ENCODE measurements at regions not wholly inside any gene's neighbourhood (a gene's known extent, or its start where the extent isn't known, plus 50 kb on each side); places are given as distances from the start of the nearest gene placed in this dataset.
A peak's percentile ranks its signal among the peaks of the same experiment; 100 is the strongest.

DNA sequence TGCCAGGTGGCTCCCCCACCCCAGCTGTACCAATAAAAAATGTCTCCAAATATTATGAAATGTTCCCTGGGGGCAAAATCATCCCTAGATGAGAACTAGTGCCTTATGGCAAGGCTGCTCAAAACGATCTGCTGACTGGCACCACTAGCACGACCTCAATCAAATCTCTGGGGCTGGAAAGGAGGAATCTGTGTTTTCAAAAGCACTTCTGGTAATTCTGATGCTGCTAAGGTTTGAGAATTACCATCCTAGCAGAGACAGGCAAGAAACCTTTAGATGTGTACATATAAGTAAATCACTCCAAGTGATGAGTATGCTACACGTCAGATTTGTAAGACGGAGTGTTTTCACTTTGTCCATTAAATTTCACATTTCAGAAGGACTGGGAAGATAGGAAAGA, 360.1 kb upstream of the THRB start:
- H3K4me3 ChIP-seq (ENCODE audit: low read depth, low read length) = no peak overlapping the region
- no peak overlapping the region for H3K27ac ChIP-seq (ENCODE audit: extremely low read depth, low read depth, low read length)
- POLR2A ChIA-PET = no interaction called here
- no peaks in the 10 kb centered on the region for H3K4me1 ChIP-seq (ENCODE audit: control insufficient read depth, insufficient read depth, low read length)
- TF ChIP-seq YY1 (tag by site-specific recombination; IDR thresholded peaks at IDR 0.05) = no peak
- peak; percentile 92 for TF ChIP-seq ZBTB20 (tag by site-specific recombination; IDR thresholded peaks at IDR 0.05)
- TF ChIP-seq KLF7 (tag by site-specific recombination; IDR thresholded peaks at IDR 0.05; ENCODE audit: borderline replicate concordance) = no peak
- H3K36me3 ChIP-seq (ENCODE audit: control insufficient read depth in 2 of 2, insufficient read depth in 1 of 2, low read length in 2 of 2) = no peaks in the 10 kb centered on the region
- H3K9me3 ChIP-seq (ENCODE audit: control insufficient read depth, insufficient read depth, low read depth, low read length) = no peaks in the 10 kb centered on the region
- CTCF ChIA-PET = no interaction called here

DNA sequence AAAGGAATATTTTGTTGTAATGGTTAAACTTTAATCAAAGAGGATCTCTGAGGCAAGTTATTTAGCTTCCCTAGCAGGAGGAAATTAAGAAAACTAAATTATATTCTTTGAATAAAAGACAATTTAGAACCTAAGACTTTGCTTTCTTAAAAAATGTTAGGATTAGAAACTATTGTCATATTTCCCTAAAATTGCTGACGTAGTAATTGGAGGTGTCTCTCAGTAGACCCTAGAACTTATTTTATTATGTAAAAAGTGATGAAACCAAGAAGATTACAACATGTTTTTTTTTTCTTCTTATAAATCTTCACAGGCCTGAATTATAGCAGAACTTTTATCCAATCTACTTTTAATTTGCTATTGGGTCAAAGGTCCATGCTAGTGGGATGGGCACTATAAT, 363.3 kb upstream of the THRB start:
- CTCF ChIA-PET = no interaction called here
- TF ChIP-seq ZNF473 (tag by site-specific recombination; IDR thresholded peaks at IDR 0.05) = no peak
- TF ChIP-seq GLI2 (tag by site-specific recombination; IDR thresholded peaks at IDR 0.05; ENCODE audit: borderline replicate concordance, low read depth) = no peak
- no peak for TF ChIP-seq ZNF677 (tag by site-specific recombination; IDR thresholded peaks at IDR 0.05)
- TF ChIP-seq, protein P1, sequence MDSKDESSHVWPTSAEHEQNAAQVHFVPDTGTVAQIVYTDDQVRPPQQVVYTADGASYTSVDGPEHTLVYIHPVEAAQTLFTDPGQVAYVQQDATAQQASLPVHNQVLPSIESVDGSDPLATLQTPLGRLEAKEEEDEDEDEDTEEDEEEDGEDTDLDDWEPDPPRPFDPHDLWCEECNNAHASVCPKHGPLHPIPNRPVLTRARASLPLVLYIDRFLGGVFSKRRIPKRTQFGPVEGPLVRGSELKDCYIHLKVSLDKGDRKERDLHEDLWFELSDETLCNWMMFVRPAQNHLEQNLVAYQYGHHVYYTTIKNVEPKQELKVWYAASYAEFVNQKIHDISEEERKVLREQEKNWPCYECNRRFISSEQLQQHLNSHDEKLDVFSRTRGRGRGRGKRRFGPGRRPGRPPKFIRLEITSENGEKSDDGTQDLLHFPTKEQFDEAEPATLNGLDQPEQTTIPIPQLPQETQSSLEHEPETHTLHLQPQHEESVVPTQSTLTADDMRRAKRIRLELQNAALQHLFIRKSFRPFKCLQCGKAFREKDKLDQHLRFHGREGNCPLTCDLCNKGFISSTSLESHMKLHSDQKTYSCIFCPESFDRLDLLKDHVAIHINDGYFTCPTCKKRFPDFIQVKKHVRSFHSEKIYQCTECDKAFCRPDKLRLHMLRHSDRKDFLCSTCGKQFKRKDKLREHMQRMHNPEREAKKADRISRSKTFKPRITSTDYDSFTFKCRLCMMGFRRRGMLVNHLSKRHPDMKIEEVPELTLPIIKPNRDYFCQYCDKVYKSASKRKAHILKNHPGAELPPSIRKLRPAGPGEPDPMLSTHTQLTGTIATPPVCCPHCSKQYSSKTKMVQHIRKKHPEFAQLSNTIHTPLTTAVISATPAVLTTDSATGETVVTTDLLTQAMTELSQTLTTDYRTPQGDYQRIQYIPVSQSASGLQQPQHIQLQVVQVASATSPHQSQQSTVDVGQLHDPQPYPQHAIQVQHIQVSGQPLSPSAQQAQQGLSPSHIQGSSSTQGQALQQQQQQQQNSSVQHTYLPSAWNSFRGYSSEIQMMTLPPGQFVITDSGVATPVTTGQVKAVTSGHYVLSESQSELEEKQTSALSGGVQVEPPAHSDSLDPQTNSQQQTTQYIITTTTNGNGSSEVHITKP (tag by site-specific recombination; IDR thresholded peaks at IDR 0.05) = no peak
- TF ChIP-seq, protein P2, sequence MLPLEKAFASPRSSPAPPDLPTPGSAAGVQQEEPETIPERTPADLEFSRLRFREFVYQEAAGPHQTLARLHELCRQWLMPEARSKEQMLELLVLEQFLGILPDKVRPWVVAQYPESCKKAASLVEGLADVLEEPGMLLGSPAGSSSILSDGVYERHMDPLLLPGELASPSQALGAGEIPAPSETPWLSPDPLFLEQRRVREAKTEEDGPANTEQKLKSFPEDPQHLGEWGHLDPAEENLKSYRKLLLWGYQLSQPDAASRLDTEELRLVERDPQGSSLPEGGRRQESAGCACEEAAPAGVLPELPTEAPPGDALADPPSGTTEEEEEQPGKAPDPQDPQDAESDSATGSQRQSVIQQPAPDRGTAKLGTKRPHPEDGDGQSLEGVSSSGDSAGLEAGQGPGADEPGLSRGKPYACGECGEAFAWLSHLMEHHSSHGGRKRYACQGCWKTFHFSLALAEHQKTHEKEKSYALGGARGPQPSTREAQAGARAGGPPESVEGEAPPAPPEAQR (tag by site-specific recombination; IDR thresholded peaks at IDR 0.05) = no peak
- TF ChIP-seq ZNF266 (tag by site-specific recombination; IDR thresholded peaks at IDR 0.05; ENCODE audit: low read depth) = no peak
- TF ChIP-seq, protein P3, sequence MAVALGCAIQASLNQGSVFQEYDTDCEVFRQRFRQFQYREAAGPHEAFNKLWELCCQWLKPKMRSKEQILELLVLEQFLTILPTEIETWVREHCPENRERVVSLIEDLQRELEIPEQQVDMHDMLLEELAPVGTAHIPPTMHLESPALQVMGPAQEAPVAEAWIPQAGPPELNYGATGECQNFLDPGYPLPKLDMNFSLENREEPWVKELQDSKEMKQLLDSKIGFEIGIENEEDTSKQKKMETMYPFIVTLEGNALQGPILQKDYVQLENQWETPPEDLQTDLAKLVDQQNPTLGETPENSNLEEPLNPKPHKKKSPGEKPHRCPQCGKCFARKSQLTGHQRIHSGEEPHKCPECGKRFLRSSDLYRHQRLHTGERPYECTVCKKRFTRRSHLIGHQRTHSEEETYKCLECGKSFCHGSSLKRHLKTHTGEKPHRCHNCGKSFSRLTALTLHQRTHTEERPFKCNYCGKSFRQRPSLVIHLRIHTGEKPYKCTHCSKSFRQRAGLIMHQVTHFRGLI (tag by site-specific recombination; IDR thresholded peaks at IDR 0.05) = no peak
- TF ChIP-seq ZNF394 (tag by site-specific recombination; IDR thresholded peaks at IDR 0.05; ENCODE audit: borderline replicate concordance) = no peak
- TF ChIP-seq TRIM28 (IDR thresholded peaks at IDR 0.05; ENCODE audit: borderline replicate concordance, low read length) = no peak
- TF ChIP-seq, protein P4, sequence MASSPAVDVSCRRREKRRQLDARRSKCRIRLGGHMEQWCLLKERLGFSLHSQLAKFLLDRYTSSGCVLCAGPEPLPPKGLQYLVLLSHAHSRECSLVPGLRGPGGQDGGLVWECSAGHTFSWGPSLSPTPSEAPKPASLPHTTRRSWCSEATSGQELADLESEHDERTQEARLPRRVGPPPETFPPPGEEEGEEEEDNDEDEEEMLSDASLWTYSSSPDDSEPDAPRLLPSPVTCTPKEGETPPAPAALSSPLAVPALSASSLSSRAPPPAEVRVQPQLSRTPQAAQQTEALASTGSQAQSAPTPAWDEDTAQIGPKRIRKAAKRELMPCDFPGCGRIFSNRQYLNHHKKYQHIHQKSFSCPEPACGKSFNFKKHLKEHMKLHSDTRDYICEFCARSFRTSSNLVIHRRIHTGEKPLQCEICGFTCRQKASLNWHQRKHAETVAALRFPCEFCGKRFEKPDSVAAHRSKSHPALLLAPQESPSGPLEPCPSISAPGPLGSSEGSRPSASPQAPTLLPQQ (tag by site-specific recombination; IDR thresholded peaks at IDR 0.05) = no peak
- TF ChIP-seq ZNF76 (tag by site-specific recombination; IDR thresholded peaks at IDR 0.05; ENCODE audit: borderline replicate concordance, low read depth) = no peak
- TF ChIP-seq ZSCAN30 (tag by site-specific recombination; IDR thresholded peaks at IDR 0.05) = no peak

More for the DNA sequence above, 363.3 kb upstream of the THRB start:
- H3K4me3 ChIP-seq (ENCODE audit: low read depth, low read length) = no peak overlapping the region
- no peaks in the 10 kb centered on the region for H3K9me3 ChIP-seq (ENCODE audit: control insufficient read depth, insufficient read depth, low read depth, low read length)
- H3K4me1 ChIP-seq (ENCODE audit: control insufficient read depth, insufficient read depth, low read length) = no peaks in the 10 kb centered on the region
- no peak overlapping the region for H3K27ac ChIP-seq (ENCODE audit: extremely low read depth, low read depth, low read length)
- H3K36me3 ChIP-seq (ENCODE audit: control insufficient read depth in 2 of 2, insufficient read depth in 1 of 2, low read length in 2 of 2) = no peaks in the 10 kb centered on the region
- POLR2A ChIA-PET = no interaction called here

Measured in HEK293 (cell line).